H54 (cell line): ENCODE measurements at regions not wholly inside any gene's neighbourhood (a gene's known extent, or its start where the extent isn't known, plus 50 kb on each side); places are given as distances from the start of the nearest gene placed in this dataset.
"Not testable (repeated sequence)": the region's sequence is repeated elsewhere in the genome, so short reads cannot be mapped to it uniquely, and the experiment has no call there.

Experiments
- DNase-seq: peaks from one replicate; pipeline ENCODE4 v3.0.0; 2011; ENCODE audit warnings: low spot score, mixed read lengths; ENCODE audit not compliant: insufficient read length
- FAIRE-seq: peaks from 3 replicates; lab custom pipeline; 2011; peaks lifted over from hg19 to GRCh38; lab: Jason Lieb, UNC
- POLR2A ChIP-seq: IDR thresholded peaks from 2 replicates; pipeline ENCODE4 v1.6.1; 2011; ENCODE audit warnings: low read depth, mild to moderate bottlenecking, low read length

GRCh38 chr18:41899535-41899934 is 55.5 kb upstream of the PIK3C3 start:
- TF ChIP-seq POLR2A: no peak
- FAIRE-seq: no peak
- no peak for DNase-seq

- TF ChIP-seq POLR2A: no peak
- DNase-seq: no peak
- no peak for FAIRE-seq
Observed at GRCh38 chr18:41893432-41893831, 61.6 kb upstream of the PIK3C3 start.

- DNase-seq (no peak), FAIRE-seq (no peak)
- TF ChIP-seq POLR2A: no peak
Observed at GRCh38 chr18:41887100-41887499, 67.9 kb upstream of the PIK3C3 start.

DNA sequence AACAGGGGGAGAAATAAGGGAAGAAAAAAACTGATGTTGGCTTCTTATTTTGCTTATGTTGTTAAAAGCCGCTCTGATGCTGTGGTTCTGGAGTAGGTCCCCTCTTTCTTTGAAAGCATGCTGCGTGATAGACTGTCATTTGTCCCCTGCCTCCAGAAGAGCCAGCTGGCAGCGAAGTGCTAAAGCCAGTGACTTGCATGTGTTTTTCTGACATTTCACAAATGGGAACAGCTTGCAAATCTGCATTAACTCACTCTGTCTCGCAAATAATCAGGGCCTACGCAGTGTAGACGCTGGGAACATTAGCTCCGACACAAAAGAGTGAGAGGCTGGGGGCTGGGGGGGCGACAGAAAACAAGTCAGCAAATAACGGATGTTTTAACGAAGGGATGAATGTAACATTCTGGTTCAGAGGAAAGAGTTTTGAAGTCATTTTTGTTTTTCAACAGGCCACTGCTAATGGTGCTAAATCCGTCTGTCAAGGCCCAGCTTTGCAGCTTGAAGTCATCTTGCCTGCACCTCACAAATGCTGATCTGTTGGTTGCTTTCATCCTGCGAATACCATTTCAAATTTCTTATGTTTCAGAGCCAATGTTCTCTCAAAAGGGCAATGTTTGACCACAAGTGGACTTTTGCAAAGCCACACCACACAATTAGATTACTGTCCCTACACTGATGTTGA is 68.8 kb upstream of the PIK3C3 start:
- no peak for DNase-seq
- TF ChIP-seq POLR2A: no peak
- FAIRE-seq: no peak

DNA sequence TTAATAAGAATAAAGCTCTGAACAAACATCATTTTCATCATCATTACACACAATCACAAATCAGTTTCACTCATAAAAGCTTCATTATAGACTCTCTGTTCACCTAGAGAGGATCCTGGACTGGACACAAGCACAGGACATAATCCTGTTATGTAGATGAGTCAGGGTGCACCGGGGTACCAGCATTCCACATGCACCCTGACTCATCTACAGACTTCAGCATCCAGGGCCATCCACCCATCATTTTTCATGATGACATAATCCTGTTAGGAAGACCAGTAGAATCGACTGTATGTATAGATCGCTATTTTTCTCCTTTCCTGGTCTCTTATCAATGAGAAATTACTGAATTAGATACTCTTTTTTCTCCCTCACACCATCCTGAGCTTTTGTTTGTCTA is 73.7 kb upstream of the PIK3C3 start:
- FAIRE-seq (peak; percentile 96), DNase-seq (peak; percentile 29)

GRCh38 chr18:41879256-41879655 is 75.8 kb upstream of the PIK3C3 start:
- FAIRE-seq (no peak), DNase-seq (no peak)
- no peak for TF ChIP-seq POLR2A

More for the DNA sequence above, 73.7 kb upstream of the PIK3C3 start:
- no peak for TF ChIP-seq POLR2A

DNA sequence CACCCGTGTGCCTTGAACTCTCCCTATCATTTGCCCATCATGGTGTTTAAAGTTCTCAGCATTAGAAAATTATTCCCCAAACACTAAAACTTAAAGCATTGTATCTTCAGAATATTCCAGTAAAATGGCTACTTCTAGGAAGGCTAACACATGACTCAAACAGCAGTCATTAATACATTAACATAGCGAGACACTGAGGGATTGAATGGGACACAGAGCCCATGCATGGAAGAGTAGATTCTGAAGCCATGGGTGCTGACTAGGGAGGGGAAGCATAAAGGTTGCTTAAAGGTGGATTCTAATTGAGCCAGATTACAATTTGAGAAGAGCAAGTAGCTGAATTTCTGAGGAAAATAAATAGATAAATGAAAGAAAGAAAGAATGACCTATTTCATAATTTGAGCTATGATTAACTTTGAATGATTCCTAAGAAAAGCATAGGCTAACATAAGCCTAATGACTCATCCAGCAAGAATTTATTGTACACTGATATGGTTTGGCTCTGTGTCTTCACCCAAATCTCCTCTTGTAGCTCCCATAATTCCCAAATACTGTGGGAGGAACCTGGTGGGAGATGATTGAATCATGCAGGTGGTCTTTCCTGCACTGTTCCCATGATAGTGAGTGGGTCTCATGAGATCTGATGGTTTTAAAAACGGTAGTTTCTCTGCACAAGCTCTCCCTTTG is 79.8 kb upstream of the PIK3C3 start:
- no peak for DNase-seq
- TF ChIP-seq POLR2A: no peak
- peak; percentile 50 for FAIRE-seq

DNA sequence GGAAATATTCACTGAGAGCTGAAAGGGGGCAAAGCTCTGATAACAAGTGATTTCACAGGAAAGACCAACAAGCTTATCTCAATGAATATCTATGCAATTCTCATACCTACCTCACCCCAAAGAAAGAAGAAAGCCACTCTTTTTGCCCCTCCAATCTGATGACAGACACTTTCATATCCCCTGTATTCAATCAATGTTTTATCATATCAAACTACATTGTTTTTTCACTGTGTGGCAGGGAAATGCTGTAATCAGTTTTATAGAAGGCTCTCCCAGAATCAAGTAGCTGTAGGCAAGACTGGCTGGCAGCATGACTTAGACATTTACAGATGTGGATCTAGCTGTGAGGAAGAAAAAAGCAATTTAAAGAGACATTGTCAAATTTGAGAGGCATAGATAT is 81.3 kb upstream of the PIK3C3 start:
- FAIRE-seq (no peak), DNase-seq (no peak)
- TF ChIP-seq POLR2A: no peak

DNA sequence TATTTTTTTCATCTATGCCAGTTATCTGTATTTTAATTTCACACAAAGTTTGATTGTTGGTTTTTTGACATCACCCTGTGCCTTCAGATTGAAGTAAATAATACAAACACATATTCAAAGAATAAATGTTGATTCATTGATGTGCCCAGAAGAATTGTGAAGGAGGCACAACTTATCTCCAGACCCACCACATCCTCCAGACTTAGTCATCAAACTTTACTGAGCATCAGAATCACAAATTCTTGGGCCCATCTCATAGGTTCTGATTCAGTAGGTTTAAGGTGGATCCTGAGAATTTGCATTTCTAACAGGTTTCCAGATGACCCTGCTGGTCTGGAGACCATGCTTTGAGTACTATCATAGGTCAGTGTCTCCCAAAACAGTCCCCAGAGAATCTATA is 82.8 kb upstream of the PIK3C3 start:
- DNase-seq (no peak), FAIRE-seq (no peak)
- no peak for TF ChIP-seq POLR2A

GRCh38 chr18:41871229-41872000 is 83.6 kb upstream of the PIK3C3 start:
- TF ChIP-seq POLR2A: no peak
- FAIRE-seq (no peak), DNase-seq (no peak)

- no peak for FAIRE-seq
- no peak for TF ChIP-seq POLR2A
- DNase-seq: no peak
Observed at GRCh38 chr18:41870817-41871216, 84.2 kb upstream of the PIK3C3 start.

DNA sequence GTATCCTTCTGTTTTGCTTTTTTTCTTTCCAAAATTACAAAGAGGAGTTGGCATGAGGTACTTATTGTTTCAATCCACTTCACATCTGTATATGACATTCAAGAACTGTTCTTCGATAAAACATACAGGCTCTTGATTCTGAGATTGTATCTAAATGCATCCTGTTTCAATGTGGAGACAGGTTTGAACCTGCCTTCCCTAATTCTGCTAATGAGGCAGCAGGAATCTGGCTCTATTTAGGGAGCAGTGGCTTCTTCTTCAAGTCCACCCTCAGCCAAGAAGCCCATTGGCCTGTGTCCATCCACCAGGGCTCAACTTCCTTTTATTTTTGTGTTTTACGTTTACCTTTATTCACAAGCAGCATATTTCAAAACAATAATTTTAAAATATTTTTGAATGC is 84.8 kb upstream of the PIK3C3 start:
- FAIRE-seq (no peak), DNase-seq (no peak)

DNA sequence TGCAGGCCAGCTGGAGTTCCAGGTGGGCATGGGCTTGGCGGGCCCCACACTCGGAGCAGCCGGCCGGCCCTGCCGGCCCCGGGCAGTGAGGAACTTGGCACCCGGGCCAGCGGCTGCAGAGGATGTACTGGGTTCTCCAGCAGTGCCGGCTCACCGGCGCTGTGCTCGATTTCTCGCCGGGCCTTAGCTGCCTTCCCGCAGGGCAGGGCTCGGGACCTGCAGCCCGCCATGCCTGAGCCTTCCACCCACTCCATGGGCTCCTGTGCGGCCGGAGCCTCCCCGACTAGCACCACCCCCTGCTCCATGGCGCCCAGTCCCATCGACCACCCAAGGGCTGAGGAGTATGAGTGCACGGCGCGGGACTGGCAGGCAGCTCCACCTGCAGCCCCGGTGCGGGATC is 89.2 kb upstream of the PIK3C3 start:
- FAIRE-seq, DNase-seq: not testable (repeated sequence)

More for the DNA sequence above, 84.8 kb upstream of the PIK3C3 start:
- TF ChIP-seq POLR2A: no peak

DNA sequence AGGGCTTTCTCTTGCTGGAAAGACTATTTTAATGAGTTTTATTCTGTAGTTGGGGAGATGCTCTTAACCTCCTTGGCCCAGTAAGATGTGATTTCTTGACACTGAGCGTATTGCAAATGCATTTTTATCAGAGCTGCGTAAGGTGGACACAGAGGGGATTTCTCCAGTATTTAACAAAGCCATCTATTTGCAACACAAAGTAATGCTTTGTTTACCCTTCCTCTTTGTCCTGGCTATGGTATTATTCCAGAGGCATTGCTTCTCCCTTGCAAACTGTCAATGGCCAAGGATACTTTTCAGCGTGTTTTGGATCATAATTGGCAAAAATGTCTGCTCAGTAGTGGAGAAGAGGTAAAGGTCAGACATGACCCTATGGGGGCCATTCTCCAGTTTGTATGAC is 90.8 kb upstream of the PIK3C3 start:
- no peak for TF ChIP-seq POLR2A
- no peak for DNase-seq
- FAIRE-seq: no peak

GRCh38 chr18:41862921-41863320 is 92.1 kb upstream of the PIK3C3 start:
- DNase-seq (no peak), FAIRE-seq (no peak)
- no peak for TF ChIP-seq POLR2A
